ENCODE measurements at regions not wholly inside any gene's neighbourhood (a gene's known extent, or its start where the extent isn't known, plus 50 kb on each side); places are given as distances from the start of the nearest gene placed in this dataset.
"Not testable (repeated sequence)": the region's sequence is repeated elsewhere in the genome, so short reads cannot be mapped to it uniquely, and the experiment has no call there.

DNA sequence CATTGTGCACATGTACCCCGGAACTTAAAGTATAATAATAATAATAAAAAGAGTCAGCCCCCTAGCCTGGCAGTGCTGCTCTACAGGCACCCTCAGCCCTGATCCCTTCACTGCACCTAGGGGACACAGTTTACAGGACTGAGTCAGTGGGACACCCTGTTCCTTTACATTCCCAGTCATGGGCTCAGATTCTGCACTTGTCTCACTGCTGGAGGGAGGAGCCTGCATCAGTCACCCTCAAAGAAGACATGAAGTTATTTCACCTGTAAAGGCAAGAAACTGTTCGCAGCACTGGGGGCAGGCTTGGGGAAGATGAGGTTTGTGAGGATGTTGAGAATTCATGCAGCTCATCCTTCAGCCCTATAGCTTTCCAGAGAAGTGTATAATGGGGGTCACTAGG is 50.7 kb upstream of the VPREB1 start:
- DNase-seq (ENCODE audit: low read depth in 1 of 2, low spot score in 1 of 2), result no peak
- TF ChIP-seq SPI1 (IDR thresholded peaks at IDR 0.05; ENCODE audit: borderline replicate concordance, low read depth) (no peak), GABPA (IDR thresholded peaks at IDR 0.05; ENCODE audit: low read depth) (no peak), POLR2AphosphoS5 (IDR thresholded peaks at IDR 0.05; ENCODE audit: low read depth) (no peak)
- TF ChIP-seq, protein P1, sequence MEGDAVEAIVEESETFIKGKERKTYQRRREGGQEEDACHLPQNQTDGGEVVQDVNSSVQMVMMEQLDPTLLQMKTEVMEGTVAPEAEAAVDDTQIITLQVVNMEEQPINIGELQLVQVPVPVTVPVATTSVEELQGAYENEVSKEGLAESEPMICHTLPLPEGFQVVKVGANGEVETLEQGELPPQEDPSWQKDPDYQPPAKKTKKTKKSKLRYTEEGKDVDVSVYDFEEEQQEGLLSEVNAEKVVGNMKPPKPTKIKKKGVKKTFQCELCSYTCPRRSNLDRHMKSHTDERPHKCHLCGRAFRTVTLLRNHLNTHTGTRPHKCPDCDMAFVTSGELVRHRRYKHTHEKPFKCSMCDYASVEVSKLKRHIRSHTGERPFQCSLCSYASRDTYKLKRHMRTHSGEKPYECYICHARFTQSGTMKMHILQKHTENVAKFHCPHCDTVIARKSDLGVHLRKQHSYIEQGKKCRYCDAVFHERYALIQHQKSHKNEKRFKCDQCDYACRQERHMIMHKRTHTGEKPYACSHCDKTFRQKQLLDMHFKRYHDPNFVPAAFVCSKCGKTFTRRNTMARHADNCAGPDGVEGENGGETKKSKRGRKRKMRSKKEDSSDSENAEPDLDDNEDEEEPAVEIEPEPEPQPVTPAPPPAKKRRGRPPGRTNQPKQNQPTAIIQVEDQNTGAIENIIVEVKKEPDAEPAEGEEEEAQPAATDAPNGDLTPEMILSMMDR (IDR thresholded peaks at IDR 0.05; ENCODE audit: insufficient read depth, low read length), result no peak
- TF ChIP-seq, protein P2, sequence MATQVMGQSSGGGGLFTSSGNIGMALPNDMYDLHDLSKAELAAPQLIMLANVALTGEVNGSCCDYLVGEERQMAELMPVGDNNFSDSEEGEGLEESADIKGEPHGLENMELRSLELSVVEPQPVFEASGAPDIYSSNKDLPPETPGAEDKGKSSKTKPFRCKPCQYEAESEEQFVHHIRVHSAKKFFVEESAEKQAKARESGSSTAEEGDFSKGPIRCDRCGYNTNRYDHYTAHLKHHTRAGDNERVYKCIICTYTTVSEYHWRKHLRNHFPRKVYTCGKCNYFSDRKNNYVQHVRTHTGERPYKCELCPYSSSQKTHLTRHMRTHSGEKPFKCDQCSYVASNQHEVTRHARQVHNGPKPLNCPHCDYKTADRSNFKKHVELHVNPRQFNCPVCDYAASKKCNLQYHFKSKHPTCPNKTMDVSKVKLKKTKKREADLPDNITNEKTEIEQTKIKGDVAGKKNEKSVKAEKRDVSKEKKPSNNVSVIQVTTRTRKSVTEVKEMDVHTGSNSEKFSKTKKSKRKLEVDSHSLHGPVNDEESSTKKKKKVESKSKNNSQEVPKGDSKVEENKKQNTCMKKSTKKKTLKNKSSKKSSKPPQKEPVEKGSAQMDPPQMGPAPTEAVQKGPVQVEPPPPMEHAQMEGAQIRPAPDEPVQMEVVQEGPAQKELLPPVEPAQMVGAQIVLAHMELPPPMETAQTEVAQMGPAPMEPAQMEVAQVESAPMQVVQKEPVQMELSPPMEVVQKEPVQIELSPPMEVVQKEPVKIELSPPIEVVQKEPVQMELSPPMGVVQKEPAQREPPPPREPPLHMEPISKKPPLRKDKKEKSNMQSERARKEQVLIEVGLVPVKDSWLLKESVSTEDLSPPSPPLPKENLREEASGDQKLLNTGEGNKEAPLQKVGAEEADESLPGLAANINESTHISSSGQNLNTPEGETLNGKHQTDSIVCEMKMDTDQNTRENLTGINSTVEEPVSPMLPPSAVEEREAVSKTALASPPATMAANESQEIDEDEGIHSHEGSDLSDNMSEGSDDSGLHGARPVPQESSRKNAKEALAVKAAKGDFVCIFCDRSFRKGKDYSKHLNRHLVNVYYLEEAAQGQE (IDR thresholded peaks at IDR 0.05; ENCODE audit: insufficient replicate concordance, low read depth), result no peak
- H3K4me3 ChIP-seq (replicated peaks; ENCODE audit: insufficient read depth, low read length), result no peak overlapping the region
- no peaks in the 10 kb centered on the region for H3K27me3 ChIP-seq (ENCODE audit: insufficient read depth, poor library complexity, severe bottlenecking)
- H3K27ac ChIP-seq (replicated peaks), result no peak overlapping the region

DNA sequence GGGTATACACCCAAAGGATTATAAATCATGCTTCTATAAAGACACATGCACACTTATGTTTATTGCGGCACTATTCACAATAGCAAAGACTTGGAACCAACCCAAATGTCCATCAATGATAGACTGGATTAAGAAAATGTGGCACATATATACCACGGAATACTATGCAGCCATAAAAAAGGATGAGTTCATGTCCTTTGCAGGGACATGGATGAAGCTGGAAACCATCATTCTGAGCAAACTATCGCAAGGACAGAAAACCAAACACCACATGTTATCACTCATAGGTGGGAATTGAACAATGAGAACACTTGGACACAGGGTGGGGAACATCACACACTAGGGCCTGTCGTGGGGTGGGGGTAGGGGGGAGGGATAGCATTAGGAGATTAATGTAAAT is 51.1 kb upstream of the VPREB1 start:
- H3K4me3 ChIP-seq (replicated peaks; ENCODE audit: insufficient read depth, low read length); H3K27me3 ChIP-seq (ENCODE audit: insufficient read depth, poor library complexity, severe bottlenecking); H3K27ac ChIP-seq (replicated peaks); DNase-seq (ENCODE audit: low read depth in 1 of 2, low spot score in 1 of 2): not testable (repeated sequence)

DNA sequence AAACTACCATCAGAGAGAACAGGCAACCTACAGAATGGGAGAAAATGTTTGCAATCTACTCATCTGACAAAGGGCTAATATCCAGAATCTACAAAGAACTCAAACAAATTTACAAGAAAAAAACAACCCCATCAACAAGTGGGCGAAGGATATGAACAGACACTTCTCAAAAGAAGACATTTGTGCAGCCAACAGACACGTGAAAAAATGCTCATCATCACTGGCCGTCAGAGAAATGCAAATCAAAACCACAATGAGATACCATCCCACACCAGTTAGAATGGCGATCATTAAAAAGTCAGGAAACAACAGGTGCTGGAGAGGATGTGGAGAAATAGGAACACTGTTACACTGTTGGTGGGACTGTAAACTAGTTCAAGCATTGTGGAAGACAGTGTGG is 51.6 kb upstream of the VPREB1 start:
- H3K4me3 ChIP-seq (replicated peaks; ENCODE audit: insufficient read depth, low read length); DNase-seq (ENCODE audit: low read depth in 1 of 2, low spot score in 1 of 2); H3K27me3 ChIP-seq (ENCODE audit: insufficient read depth, poor library complexity, severe bottlenecking); H3K27ac ChIP-seq (replicated peaks): not testable (repeated sequence)

DNA sequence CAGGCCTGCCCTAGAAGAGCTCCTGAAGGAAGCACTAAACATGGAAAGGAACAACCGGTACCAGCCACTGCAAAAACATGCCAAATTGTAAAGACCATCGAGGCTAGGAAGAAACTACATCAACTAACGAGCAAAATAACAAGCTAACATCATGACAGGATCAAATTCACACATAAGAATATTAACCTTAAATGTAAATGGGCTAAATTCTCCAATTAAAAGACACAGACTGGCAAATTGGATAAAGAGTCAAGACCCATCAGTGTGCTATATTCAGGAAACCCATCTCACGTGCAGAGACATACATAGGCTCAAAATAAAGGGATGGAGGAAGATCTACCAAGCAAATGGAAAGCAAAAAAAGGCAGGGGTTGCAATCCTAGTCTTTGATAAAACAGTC is 54.8 kb upstream of the VPREB1 start:
- not testable (repeated sequence) for DNase-seq (ENCODE audit: low read depth in 1 of 2, low spot score in 1 of 2); H3K27me3 ChIP-seq (ENCODE audit: insufficient read depth, poor library complexity, severe bottlenecking); H3K4me3 ChIP-seq (replicated peaks; ENCODE audit: insufficient read depth, low read length); H3K27ac ChIP-seq (replicated peaks)

DNA sequence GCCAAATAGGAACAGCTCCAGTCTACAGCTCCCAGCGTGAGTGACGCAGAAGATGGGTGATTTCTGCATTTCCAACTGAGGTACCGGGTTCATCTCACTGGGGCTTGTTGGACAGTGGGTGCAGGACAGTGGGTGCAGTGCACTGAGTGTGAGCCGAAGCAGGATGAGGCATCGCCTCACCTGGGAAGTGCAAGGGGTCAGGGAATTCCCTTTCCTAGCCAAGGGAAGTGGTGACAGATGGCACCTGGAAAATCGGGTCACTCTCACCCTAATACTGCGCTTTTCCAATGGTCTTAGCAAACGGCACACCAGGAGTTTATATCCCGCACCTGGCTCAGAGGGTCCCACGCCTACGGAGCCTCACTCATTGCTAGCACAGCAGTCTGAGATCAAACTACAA is 56.7 kb upstream of the VPREB1 start:
- not testable (repeated sequence) for H3K4me3 ChIP-seq (replicated peaks; ENCODE audit: insufficient read depth, low read length); DNase-seq (ENCODE audit: low read depth in 1 of 2, low spot score in 1 of 2); H3K27ac ChIP-seq (replicated peaks); H3K27me3 ChIP-seq (ENCODE audit: insufficient read depth, poor library complexity, severe bottlenecking)

DNA sequence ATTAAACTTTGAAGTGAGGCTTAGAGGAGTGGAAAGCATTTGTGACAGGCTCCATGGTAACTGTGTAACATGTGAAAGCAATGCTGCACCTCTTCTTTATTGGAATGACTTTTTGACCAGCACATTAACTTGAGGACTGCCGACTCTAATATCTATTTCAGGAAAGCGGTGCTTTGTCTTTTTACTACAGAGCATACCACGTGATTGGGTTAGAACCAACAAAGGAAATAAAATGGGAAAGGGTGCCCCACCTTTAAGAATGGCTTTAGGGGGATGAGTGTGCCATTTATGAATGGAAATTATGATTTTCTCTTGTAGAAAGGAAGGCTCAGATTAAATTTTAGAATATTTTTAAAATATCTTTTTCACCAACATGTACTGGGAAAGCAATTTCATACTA is 57.3 kb upstream of the VPREB1 start:
- no peak for DNase-seq (ENCODE audit: low read depth in 1 of 2, low spot score in 1 of 2)
- no peaks in the 10 kb centered on the region for H3K27me3 ChIP-seq (ENCODE audit: insufficient read depth, poor library complexity, severe bottlenecking)
- H3K4me3 ChIP-seq (replicated peaks; ENCODE audit: insufficient read depth, low read length), result no peak overlapping the region
- H3K27ac ChIP-seq (replicated peaks), result no peak overlapping the region
- TF ChIP-seq GABPA (IDR thresholded peaks at IDR 0.05; ENCODE audit: low read depth) (no peak), SPI1 (IDR thresholded peaks at IDR 0.05; ENCODE audit: borderline replicate concordance, low read depth) (no peak), POLR2AphosphoS5 (IDR thresholded peaks at IDR 0.05; ENCODE audit: low read depth) (no peak)

DNA sequence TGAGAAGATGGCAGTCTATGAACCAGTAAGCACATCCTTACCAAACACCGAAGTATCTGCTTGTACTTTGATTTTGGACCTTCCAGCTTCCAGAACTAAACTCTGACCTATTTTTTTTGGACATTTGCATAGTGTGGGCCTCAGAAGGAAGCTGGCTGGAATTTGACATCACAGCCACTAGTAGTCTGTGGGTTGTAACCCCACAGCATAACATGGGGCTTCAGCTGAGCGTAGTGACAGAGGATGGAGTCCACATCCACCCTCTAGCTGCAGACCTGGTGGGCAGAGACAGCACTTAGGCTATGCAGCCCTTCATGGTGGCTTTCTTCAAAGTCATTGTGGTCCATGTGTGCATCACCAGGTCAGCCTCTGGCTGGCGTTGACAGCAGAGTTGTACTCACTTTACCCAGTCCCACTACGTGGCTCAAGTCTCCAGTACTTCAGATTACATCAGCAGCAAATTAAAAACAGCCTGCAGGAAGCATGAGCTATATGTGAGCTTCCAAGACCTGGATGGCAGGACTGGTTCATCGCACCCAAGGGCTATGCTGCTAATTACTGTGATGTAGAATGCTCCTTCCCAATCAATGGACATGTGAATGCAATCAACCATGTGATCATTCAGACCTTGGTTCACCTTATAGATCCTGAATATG is 58.6 kb upstream of the VPREB1 start:
- Histone ChIP-seq H3K27me3 (ENCODE audit: insufficient read depth, poor library complexity, severe bottlenecking) (no peaks in the 10 kb centered on the region), H3K27ac (replicated peaks) (no peak overlapping the region), H3K4me3 (replicated peaks; ENCODE audit: insufficient read depth, low read length) (no peak overlapping the region)
- no peak for TF ChIP-seq GABPA (IDR thresholded peaks at IDR 0.05; ENCODE audit: low read depth)
- TF ChIP-seq, protein P1 (IDR thresholded peaks at IDR 0.05; ENCODE audit: insufficient read depth, low read length), result no peak
- no peak for TF ChIP-seq POLR2AphosphoS5 (IDR thresholded peaks at IDR 0.05; ENCODE audit: low read depth)
- TF ChIP-seq, protein P2 (IDR thresholded peaks at IDR 0.05; ENCODE audit: insufficient replicate concordance, low read depth), result no peak
- no peak for TF ChIP-seq SPI1 (IDR thresholded peaks at IDR 0.05; ENCODE audit: borderline replicate concordance, low read depth)
- DNase-seq (ENCODE audit: low read depth in 1 of 2, low spot score in 1 of 2), result no peak
